Pulmonary artery endothelial cell (primary cell): ENCODE measurements at regions not wholly inside any gene's neighbourhood (a gene's known extent, or its start where the extent isn't known, plus 50 kb on each side); places are given as distances from the start of the nearest gene placed in this dataset.
"Not testable (repeated sequence)": the region's sequence is repeated elsewhere in the genome, so short reads cannot be mapped to it uniquely, and the experiment has no call there.

Experiments
- DNase-seq: peaks from one replicate; pipeline ENCODE4 v3.0.0-alpha.2; 2011; ENCODE audit warnings: low read depth, low spot score

- DNase-seq, result not testable (repeated sequence)
Observed at GRCh38 chr14:106638786-106639452, 1112.5 kb downstream of the TMEM121 start.

GRCh38 chr14:106642090-106642489, 1115.7 kb downstream of the TMEM121 start:
- no peak for DNase-seq

GRCh38 chr14:106642971-106643370, 1116.6 kb downstream of the TMEM121 start:
- DNase-seq, result not testable (repeated sequence)

- not testable (repeated sequence) for DNase-seq
Observed at GRCh38 chr14:106648874-106649273, 1122.5 kb downstream of the TMEM121 start.

- no peak for DNase-seq
Observed at GRCh38 chr14:106651016-106651415, 1124.6 kb downstream of the TMEM121 start.

GRCh38 chr14:106652494-106652893, 1126.1 kb downstream of the TMEM121 start:
- DNase-seq, result no peak

- DNase-seq, result no peak
Observed at GRCh38 chr14:106657460-106657859, 1131.1 kb downstream of the TMEM121 start.

- DNase-seq, result not testable (repeated sequence)
Observed at GRCh38 chr14:106658066-106658860, 1131.9 kb downstream of the TMEM121 start.

GRCh38 chr14:106661561-106661960, 1135.2 kb downstream of the TMEM121 start:
- DNase-seq, result not testable (repeated sequence)

GRCh38 chr14:106662936-106663550, 1136.7 kb downstream of the TMEM121 start:
- DNase-seq, result no peak

- not testable (repeated sequence) for DNase-seq
Observed at GRCh38 chr14:106663805-106664410, 1137.5 kb downstream of the TMEM121 start.

- no peak for DNase-seq
Observed at GRCh38 chr14:106665814-106666213, 1139.4 kb downstream of the TMEM121 start.

- no peak for DNase-seq
Observed at GRCh38 chr14:106666341-106666740, 1140.0 kb downstream of the TMEM121 start.

- no peak for DNase-seq
Observed at GRCh38 chr14:106670011-106670410, 1143.6 kb downstream of the TMEM121 start.

GRCh38 chr14:106674093-106674492, 1147.7 kb downstream of the TMEM121 start:
- DNase-seq, result not testable (repeated sequence)

GRCh38 chr14:106674509-106675125, 1148.2 kb downstream of the TMEM121 start:
- DNase-seq, result not testable (repeated sequence)

GRCh38 chr14:106675716-106676115, 1149.3 kb downstream of the TMEM121 start:
- not testable (repeated sequence) for DNase-seq

GRCh38 chr14:106679776-106680175, 1153.4 kb downstream of the TMEM121 start:
- no peak for DNase-seq

GRCh38 chr14:106681161-106681560, 1154.8 kb downstream of the TMEM121 start:
- DNase-seq, result no peak

GRCh38 chr14:106681568-106681967, 1155.2 kb downstream of the TMEM121 start:
- no peak for DNase-seq

GRCh38 chr14:106683631-106684030, 1157.2 kb downstream of the TMEM121 start:
- DNase-seq, result no peak
